Astrocyte (in vitro differentiated cells and primary cell): ENCODE measurements at regions not wholly inside any gene's neighbourhood (a gene's known extent, or its start where the extent isn't known, plus 50 kb on each side); places are given as distances from the start of the nearest gene placed in this dataset.

Experiments
- CTCF ChIP-seq: IDR thresholded peaks from 2 replicates; pipeline ENCODE4 v1.5.1; 2011; ENCODE audit warnings: low read depth, mild to moderate bottlenecking, inconsistent platforms, low read length, moderate library complexity; ENCODE audit not compliant: insufficient read depth
- EZH2 ChIP-seq: IDR thresholded peaks from 2 replicates; pipeline ENCODE4 v1.6.1; 2012; ENCODE audit warnings: mild to moderate bottlenecking, low read length, inconsistent platforms; ENCODE audit not compliant: insufficient read depth

GRCh38 chr9:107221321-107221720, 61.8 kb upstream of the RAD23B start:
- TF ChIP-seq CTCF (no peak), EZH2 (no peak)
